NB4 (cell line): ENCODE measurements at regions not wholly inside any gene's neighbourhood (a gene's known extent, or its start where the extent isn't known, plus 50 kb on each side); places are given as distances from the start of the nearest gene placed in this dataset.

Source experiments
- CTCF ChIP-seq: IDR thresholded peaks from one replicate; pipeline ENCODE4 v1.5.1; 2012; ENCODE audit warnings: low read depth, low read length
- POLR2A ChIP-seq: IDR thresholded peaks from 2 replicates; pipeline ENCODE4 v1.6.1; 2011; ENCODE audit warnings: mild to moderate bottlenecking; ENCODE audit not compliant: insufficient read length; ENCODE audit errors: extremely low read depth

GRCh38 chr3:163924600-163924999, 1153.7 kb downstream of the SI start:
- TF ChIP-seq CTCF (no peak), POLR2A (no peak)
